OCI-LY7 (cell line): ENCODE measurements at regions not wholly inside any gene's neighbourhood (a gene's known extent, or its start where the extent isn't known, plus 50 kb on each side); places are given as distances from the start of the nearest gene placed in this dataset.

Experiments used
- BruUV-seq: library from RNA; stranded (reverse); fragments of 400-500 nt; replicated peaks from 2 replicates; lab custom pipeline; 2021; lab: Mats Ljungman, UMichigan
- CTCF ChIA-PET: fragments of 300-600 bp; sonication (Branson Sonifier 250); formaldehyde crosslinking; loops from one replicate; lab custom pipeline; 2022; ENCODE audit warnings: antibody characterized with exemption; ENCODE audit not compliant: unreplicated experiment; lab: Charles Lee
- POLR2A ChIA-PET: fragments of 300-600 bp; sonication (Branson Sonifier 250); formaldehyde crosslinking; loops from one replicate; lab custom pipeline; 2022; ENCODE audit warnings: antibody characterized with exemption; lab: Charles Lee
- DNase-seq: peaks from one replicate; pipeline ENCODE4 v3.0.0-alpha.2; 2015; ENCODE audit warnings: low spot score
- H2AFZ ChIP-seq: fragments of 200-600 bp; sonication (generic), shearing (Covaris generic); 2 replicates; pipeline ENCODE4 v1.6.1; 2014; ENCODE audit warnings: mild to moderate bottlenecking, antibody characterized with exemption, low read length, moderate library complexity
- H3K27ac ChIP-seq: fragments of 200-600 bp; sonication (generic); 2 replicates; pipeline ENCODE4 v1.5.1; 2014; ENCODE audit warnings: mixed run types, low read depth, mild to moderate bottlenecking, moderate library complexity, low read length, inconsistent platforms; ENCODE audit not compliant: poor library complexity, severe bottlenecking
- H3K36me3 ChIP-seq: fragments of 200-600 bp; sonication (generic); 2 replicates; pipeline ENCODE4 v1.6.1; 2014; ENCODE audit warnings: mild to moderate bottlenecking, antibody characterized with exemption, low read length, moderate library complexity, mixed read lengths; ENCODE audit not compliant: insufficient read depth
- H3K4me1 ChIP-seq: fragments of 200-600 bp; sonication (generic); 2 replicates; pipeline ENCODE4 v1.5.1; 2014; ENCODE audit warnings: mild to moderate bottlenecking, low read length; ENCODE audit not compliant: insufficient read depth, poor library complexity, severe bottlenecking
- H3K4me2 ChIP-seq: fragments of 200-600 bp; sonication (generic); 2 replicates; pipeline ENCODE4 v1.6.1; 2014; ENCODE audit warnings: mild to moderate bottlenecking, low read length
- H3K4me3 ChIP-seq: fragments of 200-600 bp; sonication (generic); 2 replicates; pipeline ENCODE4 v1.5.1; 2014; ENCODE audit warnings: mild to moderate bottlenecking, low read depth, low read length; ENCODE audit not compliant: poor library complexity, severe bottlenecking
- H3K79me2 ChIP-seq: fragments of 200-600 bp; sonication (generic); 2 replicates; pipeline ENCODE4 v1.6.1; 2016; ENCODE audit warnings: low read depth, mild to moderate bottlenecking, low read length, moderate library complexity, mixed read lengths; ENCODE audit not compliant: insufficient read depth
- H3K9me2 ChIP-seq: fragments of 200-600 bp; sonication (generic); 2 replicates; pipeline ENCODE4 v1.6.1; 2016; ENCODE audit warnings: mild to moderate bottlenecking, low read length, mixed read lengths; ENCODE audit not compliant: insufficient read depth
- H3K9me3 ChIP-seq: fragments of 200-600 bp; sonication (generic); 2 replicates; pipeline ENCODE4 v1.6.1; 2014; ENCODE audit warnings: mild to moderate bottlenecking, mixed run types, low read length, mixed read lengths
- H4K20me1 ChIP-seq: fragments of 200-600 bp; sonication (generic); 2 replicates; pipeline ENCODE4 v1.6.1; 2014; ENCODE audit warnings: mild to moderate bottlenecking, antibody characterized with exemption, low read length, moderate library complexity, mixed read lengths; ENCODE audit not compliant: insufficient read depth
- CTCF ChIP-seq: fragments of 200-600 bp; sonication (generic); conservative IDR thresholded peaks from 2 replicates; pipeline ENCODE4 v1.5.1; 2014; ENCODE audit warnings: mild to moderate bottlenecking, antibody characterized with exemption, low read length, moderate library complexity, mixed read lengths
- EZH2phosphoT487 ChIP-seq: fragments of 200-600 bp; sonication (generic); IDR thresholded peaks from 2 replicates; pipeline ENCODE4 v1.6.1; 2018; ENCODE audit warnings: low read depth, borderline replicate concordance, mild to moderate bottlenecking, mixed run types, antibody characterized with exemption, low read length, moderate library complexity, mixed read lengths
- intact Hi-C: fragments of 100-400 bp; cut with micrococcal nuclease; formaldehyde crosslinking; loops from one replicate; pipeline ENCODE4 v1.10.0; 2022; ENCODE audit not compliant: unreplicated experiment

GRCh38 chr4:59685626-59686025 lies 1514.5 kb upstream of the ADGRL3 start:
- CTCF ChIA-PET, result no interaction called here
- no peaks in the 10 kb centered on the region for H3K36me3 ChIP-seq
- no TSS peak for BruUV-seq

GRCh38 chr4:59689149-59689548 lies 1511.0 kb upstream of the ADGRL3 start:
- Histone ChIP-seq H3K79me2 (no peaks in the 10 kb centered on the region), H3K9me3 (no peaks in the 10 kb centered on the region), H3K27ac (no peak overlapping the region), H3K4me1 (no peaks in the 10 kb centered on the region), H3K4me2 (no peak overlapping the region), H4K20me1 (no peaks in the 10 kb centered on the region), H2AFZ (no peak overlapping the region), H3K9me2 (no peaks in the 10 kb centered on the region), H3K4me3 (no peak overlapping the region), H3K36me3 (no peaks in the 10 kb centered on the region)
- ChIA-PET CTCF (no interaction called here), POLR2A (no interaction called here)
- DNase-seq, result no peak
- TF ChIP-seq EZH2phosphoT487 (no peak), CTCF (no peak)
- intact Hi-C loops, result no loop called here
- BruUV-seq, result no TSS peak

More at GRCh38 chr4:59685626-59686025, 1514.5 kb upstream of the ADGRL3 start:
- POLR2A ChIA-PET, result interaction anchor here (1.3 kb wide), 1 partner anchor 9 kb away, joined by 3 read pairs; no protein-coding TSS in a partner anchor
- Histone ChIP-seq H4K20me1 (no peaks in the 10 kb centered on the region), H2AFZ (no peak overlapping the region), H3K27ac (no peak overlapping the region), H3K4me1 (no peaks in the 10 kb centered on the region), H3K9me2 (no peaks in the 10 kb centered on the region), H3K79me2 (no peaks in the 10 kb centered on the region), H3K9me3 (no peaks in the 10 kb centered on the region), H3K4me3 (no peak overlapping the region), H3K4me2 (no peak overlapping the region)
- intact Hi-C loops, result no loop called here
- DNase-seq, result no peak
- TF ChIP-seq CTCF (no peak), EZH2phosphoT487 (no peak)

- Histone ChIP-seq H3K9me3 (no peaks in the 10 kb centered on the region), H4K20me1 (no peaks in the 10 kb centered on the region), H3K79me2 (no peaks in the 10 kb centered on the region), H3K4me2 (no peak overlapping the region), H3K9me2 (peaks cover 3% of the 10 kb centered on the region; the same call in 1 of the 2 replicates), H3K4me1 (no peaks in the 10 kb centered on the region), H3K36me3 (no peaks in the 10 kb centered on the region), H3K27ac (no peak overlapping the region), H2AFZ (no peak overlapping the region), H3K4me3 (no peak overlapping the region)
- ChIA-PET CTCF (no interaction called here), POLR2A (no interaction called here)
- no peak for DNase-seq
- intact Hi-C loops, result no loop called here
- no TSS peak for BruUV-seq
- TF ChIP-seq EZH2phosphoT487 (no peak), CTCF (no peak)
Observed at GRCh38 chr4:59695355-59696053, 1504.6 kb upstream of the ADGRL3 start.
